ENCODE measurements at regions not wholly inside any gene's neighbourhood (a gene's known extent, or its start where the extent isn't known, plus 50 kb on each side); places are given as distances from the start of the nearest gene placed in this dataset.
A peak's percentile ranks its signal among the peaks of the same experiment; 100 is the strongest.

GRCh38 chr2:62303788-62304187 lies 107.9 kb downstream of the B3GNT2 start:
- H3K4me3 ChIP-seq (ENCODE audit: low read depth, low read length) = no peak overlapping the region
- TF ChIP-seq CTCF (IDR thresholded peaks at IDR 0.05; ENCODE audit: insufficient read depth, low read depth, low read length) = no peak
- DNase-seq (ENCODE audit: low read depth) = no peak

GRCh38 chr2:62302631-62303435 lies 106.9 kb downstream of the B3GNT2 start:
- no peak for TF ChIP-seq CTCF (IDR thresholded peaks at IDR 0.05; ENCODE audit: insufficient read depth, low read depth, low read length)
- no peak overlapping the region for H3K4me3 ChIP-seq (ENCODE audit: low read depth, low read length)
- no peak for DNase-seq (ENCODE audit: low read depth)

GRCh38 chr2:62300925-62301324 lies 105.0 kb downstream of the B3GNT2 start:
- DNase-seq (ENCODE audit: low read depth) = no peak
- no peak overlapping the region for H3K4me3 ChIP-seq (ENCODE audit: low read depth, low read length)
- TF ChIP-seq CTCF (IDR thresholded peaks at IDR 0.05; ENCODE audit: insufficient read depth, low read depth, low read length) = no peak

- peak; percentile 59 for TF ChIP-seq CTCF (IDR thresholded peaks at IDR 0.05; ENCODE audit: insufficient read depth, low read depth, low read length)
- DNase-seq (ENCODE audit: low read depth) = peak; percentile 52
- no peak overlapping the region for H3K4me3 ChIP-seq (ENCODE audit: low read depth, low read length)
Observed at GRCh38 chr2:62297624-62298010, 101.7 kb downstream of the B3GNT2 start.

- TF ChIP-seq CTCF (IDR thresholded peaks at IDR 0.05; ENCODE audit: insufficient read depth, low read depth, low read length) = no peak
- DNase-seq (ENCODE audit: low read depth) = no peak
- H3K4me3 ChIP-seq (ENCODE audit: low read depth, low read length) = no peak overlapping the region
Observed at GRCh38 chr2:62296832-62297623, 101.1 kb downstream of the B3GNT2 start.

DNA sequence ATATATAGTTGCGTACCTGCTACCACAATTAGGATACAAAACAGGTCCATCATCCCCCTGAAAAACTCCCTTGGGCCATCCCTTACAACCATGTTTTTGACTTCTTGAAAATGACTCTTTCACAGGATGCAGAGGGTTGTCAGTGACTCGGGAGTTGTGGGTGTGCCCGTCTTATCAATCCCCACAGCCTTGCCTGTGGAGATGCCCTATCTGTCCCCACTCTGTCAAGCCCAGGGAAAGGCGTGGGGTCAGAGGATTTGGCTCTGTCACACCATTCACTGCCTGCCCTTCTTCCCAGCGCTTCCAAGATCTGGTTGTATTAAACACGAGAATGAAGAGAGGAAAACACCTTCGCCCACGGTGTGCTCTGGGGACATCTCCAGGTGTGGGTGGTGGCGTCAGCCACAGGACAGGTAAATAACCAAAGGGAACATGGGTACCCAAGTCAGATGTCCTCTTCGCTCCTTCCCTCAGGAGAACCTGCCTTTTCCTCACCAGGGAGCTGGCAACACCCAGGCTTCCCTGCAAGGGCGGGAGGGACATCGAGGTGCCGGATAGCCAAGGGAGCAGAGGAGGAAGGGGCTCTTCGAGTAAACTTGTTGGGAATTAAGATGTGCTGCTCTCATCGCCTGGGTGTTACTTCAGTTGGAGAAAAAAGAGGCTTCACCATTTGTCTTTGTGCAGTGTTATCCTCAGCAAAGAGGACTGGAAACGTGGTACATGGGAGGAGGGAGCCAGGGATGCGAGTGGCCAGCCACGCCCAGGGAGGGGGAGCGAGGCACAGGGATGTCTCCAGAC lies 100.3 kb downstream of the B3GNT2 start:
- H3K4me3 ChIP-seq (ENCODE audit: low read depth, low read length) = no peak overlapping the region
- no peak for TF ChIP-seq CTCF (IDR thresholded peaks at IDR 0.05; ENCODE audit: insufficient read depth, low read depth, low read length)
- DNase-seq (ENCODE audit: low read depth) = no peak

All from fibroblast of villous mesenchyme (primary cell).